ENCODE measurements at regions not wholly inside any gene's neighbourhood (a gene's known extent, or its start where the extent isn't known, plus 50 kb on each side); places are given as distances from the start of the nearest gene placed in this dataset.
A peak's percentile ranks its signal among the peaks of the same experiment; 100 is the strongest.

- ATAC-seq (no peak), DNase-seq (no peak)
- peaks cover 0 to 8% (median 0%) of the 10 kb centered on the region in 9 donors for H3K4me1 ChIP-seq
- H3K9me3 ChIP-seq, result peaks cover 0 to 8% (median 0%) of the 10 kb centered on the region in 11 donors
- 87 to 90% methylated on average over 8 of the region's 8 CpGs for WGBS, 2 donors
- no peaks in the 10 kb centered on the region for H3K36me3 ChIP-seq
- intact Hi-C loops (cut with DNase I), result no loop called here
- H3K4me3 ChIP-seq, result no peak overlapping the region
- H3K27ac ChIP-seq, result no peak overlapping the region
- TF ChIP-seq, protein P1, sequence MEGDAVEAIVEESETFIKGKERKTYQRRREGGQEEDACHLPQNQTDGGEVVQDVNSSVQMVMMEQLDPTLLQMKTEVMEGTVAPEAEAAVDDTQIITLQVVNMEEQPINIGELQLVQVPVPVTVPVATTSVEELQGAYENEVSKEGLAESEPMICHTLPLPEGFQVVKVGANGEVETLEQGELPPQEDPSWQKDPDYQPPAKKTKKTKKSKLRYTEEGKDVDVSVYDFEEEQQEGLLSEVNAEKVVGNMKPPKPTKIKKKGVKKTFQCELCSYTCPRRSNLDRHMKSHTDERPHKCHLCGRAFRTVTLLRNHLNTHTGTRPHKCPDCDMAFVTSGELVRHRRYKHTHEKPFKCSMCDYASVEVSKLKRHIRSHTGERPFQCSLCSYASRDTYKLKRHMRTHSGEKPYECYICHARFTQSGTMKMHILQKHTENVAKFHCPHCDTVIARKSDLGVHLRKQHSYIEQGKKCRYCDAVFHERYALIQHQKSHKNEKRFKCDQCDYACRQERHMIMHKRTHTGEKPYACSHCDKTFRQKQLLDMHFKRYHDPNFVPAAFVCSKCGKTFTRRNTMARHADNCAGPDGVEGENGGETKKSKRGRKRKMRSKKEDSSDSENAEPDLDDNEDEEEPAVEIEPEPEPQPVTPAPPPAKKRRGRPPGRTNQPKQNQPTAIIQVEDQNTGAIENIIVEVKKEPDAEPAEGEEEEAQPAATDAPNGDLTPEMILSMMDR (IDR thresholded peaks at IDR 0.05), result no peak
- peaks cover 0 to 13% (median 0%) of the 10 kb centered on the region in 7 donors for H3K27me3 ChIP-seq
These were observed 180.7 kb downstream of the EVX1 start for GRCh38 chr7:27423290-27423689.

DNA sequence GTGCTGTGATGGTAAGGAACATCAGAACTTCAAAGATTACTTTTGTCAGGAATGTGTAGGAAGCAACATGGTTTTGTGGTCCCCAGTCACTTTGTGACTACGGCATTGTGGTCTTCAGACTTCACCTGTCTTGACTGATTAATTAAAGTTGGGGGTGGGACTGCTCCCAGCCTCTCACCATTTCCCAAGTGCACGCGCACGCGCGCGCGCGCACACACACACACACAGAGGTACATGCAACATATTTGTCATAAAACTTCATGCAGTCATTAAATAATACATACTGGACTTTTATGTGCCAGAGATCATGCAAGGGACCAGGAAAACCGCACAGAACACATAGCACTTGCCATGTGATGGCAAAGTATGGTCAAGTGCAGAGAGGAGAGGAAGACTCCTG, 181.2 kb downstream of the EVX1 start:
- peaks cover 0 to 8% (median 0%) of the 10 kb centered on the region in 9 donors for H3K4me1 ChIP-seq
- intact Hi-C loops (cut with DNase I), result no loop called here

GRCh38 chr7:27424231-27424630, 181.6 kb downstream of the EVX1 start:
- no peaks in the 10 kb centered on the region for H3K36me3 ChIP-seq
- H3K4me3 ChIP-seq, result no peak overlapping the region
- no peak for DNase-seq
- peaks cover 0 to 8% (median 0%) of the 10 kb centered on the region in 9 donors for H3K4me1 ChIP-seq
- WGBS, 2 donors, result 41 to 43% methylated on average over 3 of the region's 3 CpGs
- peaks cover 0 to 13% (median 0%) of the 10 kb centered on the region in 7 donors for H3K27me3 ChIP-seq
- H3K9me3 ChIP-seq, result peaks cover 0 to 8% (median 0%) of the 10 kb centered on the region in 11 donors
- ATAC-seq, result no peak
- no peak overlapping the region for H3K27ac ChIP-seq
- TF ChIP-seq, protein P1 (IDR thresholded peaks at IDR 0.05), result no peak
- intact Hi-C loops (cut with DNase I), result no loop called here

More for the DNA sequence above, 181.2 kb downstream of the EVX1 start:
- Histone ChIP-seq H3K27ac (no peak overlapping the region), H3K4me3 (no peak overlapping the region), H3K36me3 (no peaks in the 10 kb centered on the region), H3K27me3 (peaks cover 0 to 13% (median 0%) of the 10 kb centered on the region in 7 donors), H3K9me3 (peaks cover 0 to 8% (median 0%) of the 10 kb centered on the region in 11 donors)
- 80 to 97% methylated on average over 10 of the region's 10 CpGs for WGBS, 2 donors
- TF ChIP-seq, protein P1 (IDR thresholded peaks at IDR 0.05), result no peak
- DNase-seq, result no peak
- no peak for ATAC-seq

GRCh38 chr7:27424749-27425148, 182.1 kb downstream of the EVX1 start:
- peaks cover 0 to 13% (median 0%) of the 10 kb centered on the region in 7 donors for H3K27me3 ChIP-seq
- H3K4me1 ChIP-seq, result peaks cover 0 to 8% (median 0%) of the 10 kb centered on the region in 9 donors
- H3K4me3 ChIP-seq, result no peak overlapping the region
- no peak overlapping the region for H3K27ac ChIP-seq
- intact Hi-C loops (cut with DNase I), result no loop called here
- TF ChIP-seq, protein P1 (IDR thresholded peaks at IDR 0.05), result no peak
- WGBS, 2 donors, result 47 to 59% methylated on average over 4 of the region's 4 CpGs
- no peaks in the 10 kb centered on the region for H3K36me3 ChIP-seq
- H3K9me3 ChIP-seq, result peaks cover 0 to 8% (median 0%) of the 10 kb centered on the region in 11 donors
- peak in 4 of 8 donors; percentile 17 to 61 (median 52) for ATAC-seq
- no peak for DNase-seq
